ENCODE measurements at regions not wholly inside any gene's neighbourhood (a gene's known extent, or its start where the extent isn't known, plus 50 kb on each side); places are given as distances from the start of the nearest gene placed in this dataset.
A peak's percentile ranks its signal among the peaks of the same experiment; 100 is the strongest.

GRCh38 chr7:145916776-145917175 is 199.8 kb upstream of the CNTNAP2 start:
- Histone ChIP-seq H3K27ac (no peak overlapping the region), H3K4me3 (no peak overlapping the region), H3K36me3 (no peaks in the 10 kb centered on the region), H3K9me3 (peaks cover 2 to 70% (median 49%) of the 10 kb centered on the region in 8 donors), H3K27me3 (replicated peaks in 1 of 7) (no peaks in the 10 kb centered on the region), H3K4me1 (no peaks in the 10 kb centered on the region)
- intact Hi-C loops (cut with DNase I; ENCODE audit: low total_unique reads), result no loop called here
- 82 to 89% (median 87%) methylated on average over 6 to 8 of the region's 8 CpGs for WGBS, 5 donors
- TF ChIP-seq POLR2AphosphoS5 (IDR thresholded peaks at IDR 0.05), result no peak
- no peak for TF ChIP-seq CTCF (IDR thresholded peaks at IDR 0.05 in 8 of 11, conservative IDR thresholded peaks at IDR 0.05 in 3 of 11)
- no peak for TF ChIP-seq POLR2A (IDR thresholded peaks at IDR 0.05)
- peak; percentile 56 for DNase-seq

GRCh38 chr7:145915679-145916078 is 200.9 kb upstream of the CNTNAP2 start:
- H3K27me3 ChIP-seq (replicated peaks in 1 of 7), result no peaks in the 10 kb centered on the region
- H3K27ac ChIP-seq, result no peak overlapping the region
- peaks cover 0 to under 1% (median 0%) of the 10 kb centered on the region in 6 donors for H3K4me1 ChIP-seq
- intact Hi-C loops (cut with DNase I; ENCODE audit: low total_unique reads), result no loop called here
- no peak for DNase-seq
- peaks cover 2 to 59% (median 39%) of the 10 kb centered on the region in 8 donors for H3K9me3 ChIP-seq
- no peak overlapping the region for H3K4me3 ChIP-seq
- no peaks in the 10 kb centered on the region for H3K36me3 ChIP-seq
- no peak for TF ChIP-seq POLR2A (IDR thresholded peaks at IDR 0.05)
- no peak for TF ChIP-seq CTCF (IDR thresholded peaks at IDR 0.05 in 8 of 11, conservative IDR thresholded peaks at IDR 0.05 in 3 of 11)
- no peak for TF ChIP-seq POLR2AphosphoS5 (IDR thresholded peaks at IDR 0.05)
- 74 to 85% (median 77%) methylated on average over 2 of the region's 2 CpGs for WGBS, 5 donors

GRCh38 chr7:145909991-145910513 is 206.5 kb upstream of the CNTNAP2 start:
- no peak overlapping the region for H3K27ac ChIP-seq

GRCh38 chr7:145903658-145904057 is 212.9 kb upstream of the CNTNAP2 start:
- Histone ChIP-seq H3K36me3 (no peaks in the 10 kb centered on the region), H3K4me1 (no peaks in the 10 kb centered on the region), H3K4me3 (no peak overlapping the region), H3K27me3 (replicated peaks in 1 of 7) (no peaks in the 10 kb centered on the region), H3K27ac (no peak overlapping the region), H3K9me3 (peaks cover 0 to 44% (median 35%) of the 10 kb centered on the region in 8 donors)
- TF ChIP-seq POLR2AphosphoS5 (IDR thresholded peaks at IDR 0.05), result no peak
- TF ChIP-seq POLR2A (IDR thresholded peaks at IDR 0.05), result no peak
- no peak for TF ChIP-seq CTCF (IDR thresholded peaks at IDR 0.05 in 8 of 11, conservative IDR thresholded peaks at IDR 0.05 in 3 of 11)
- intact Hi-C loops (cut with DNase I; ENCODE audit: low total_unique reads), result no loop called here
- no peak for DNase-seq

More at GRCh38 chr7:145909991-145910513, 206.5 kb upstream of the CNTNAP2 start:
- peaks cover 0 to 9% (median 0%) of the 10 kb centered on the region in 6 donors for H3K4me1 ChIP-seq
- H3K27me3 ChIP-seq (replicated peaks in 1 of 7), result no peaks in the 10 kb centered on the region
- WGBS, 5 donors, result 13 to 27% (median 17%) methylated on average over 3 of the region's 3 CpGs
- intact Hi-C loops (cut with DNase I; ENCODE audit: low total_unique reads), result no loop called here
- peaks cover 0 to 17% (median 0%) of the 10 kb centered on the region in 8 donors for H3K9me3 ChIP-seq
- no peaks in the 10 kb centered on the region for H3K36me3 ChIP-seq
- H3K4me3 ChIP-seq, result no peak overlapping the region
- no peak for DNase-seq
- no peak for TF ChIP-seq CTCF (IDR thresholded peaks at IDR 0.05 in 8 of 11, conservative IDR thresholded peaks at IDR 0.05 in 3 of 11)
- TF ChIP-seq POLR2A (IDR thresholded peaks at IDR 0.05), result no peak
- TF ChIP-seq POLR2AphosphoS5 (IDR thresholded peaks at IDR 0.05), result no peak
